Mesenchymal stem cell (in vitro differentiated cells and primary cell): ENCODE measurements at regions not wholly inside any gene's neighbourhood (a gene's known extent, or its start where the extent isn't known, plus 50 kb on each side); places are given as distances from the start of the nearest gene placed in this dataset.

Source experiments
- DNase-seq: peaks from one replicate; pipeline ENCODE4 v3.0.0-alpha.2; 2013
- H2AFZ ChIP-seq: one replicate; pipeline ENCODE4 v1.6.1; 2013; ENCODE audit warnings: low read depth, mild to moderate bottlenecking, control low read depth, inconsistent platforms, low read length, moderate library complexity
- H2AK5ac ChIP-seq: 2 replicates; pipeline ENCODE4 v1.6.1; 2013; ENCODE audit warnings: low read length, moderate library complexity, mild to moderate bottlenecking, inconsistent platforms; ENCODE audit not compliant: severe bottlenecking
- H2BK120ac ChIP-seq: one replicate; pipeline ENCODE4 v1.6.1; 2013; ENCODE audit warnings: low read depth, mild to moderate bottlenecking, inconsistent platforms, low read length, moderate library complexity
- H2BK12ac ChIP-seq, 2 experiments: one replicate each; pipeline ENCODE4 v1.6.1; 2013; ENCODE audit warnings: inconsistent platforms in 2 of 2, low read length in 2 of 2, mild to moderate bottlenecking in 2 of 2, moderate library complexity in 2 of 2, control low read depth in 1 of 2
- H2BK15ac ChIP-seq: one replicate; pipeline ENCODE4 v1.6.1; 2013; ENCODE audit warnings: mild to moderate bottlenecking, low read depth, inconsistent platforms; ENCODE audit not compliant: poor library complexity, severe bottlenecking
- H2BK5ac ChIP-seq: 2 replicates; pipeline ENCODE4 v1.6.1; 2013; ENCODE audit warnings: low read depth, mild to moderate bottlenecking, low read length, control low read depth, inconsistent platforms; ENCODE audit not compliant: poor library complexity, severe bottlenecking
- H3K14ac ChIP-seq, 2 experiments: one replicate each; pipeline ENCODE4 v1.6.1; 2013; ENCODE audit warnings: inconsistent platforms in 2 of 2, low read length in 2 of 2, control low read depth in 1 of 2, mild to moderate bottlenecking in 1 of 2, moderate library complexity in 1 of 2
- H3K18ac ChIP-seq, 2 experiments: one replicate each; pipeline ENCODE4 v1.6.1; 2013; ENCODE audit warnings: inconsistent platforms in 2 of 2, low read length in 2 of 2, control low read depth in 1 of 2, low read depth in 1 of 2, mild to moderate bottlenecking in 1 of 2
- H3K23ac ChIP-seq, 2 experiments: one replicate each; pipeline ENCODE4 v1.6.1; 2013; ENCODE audit warnings: inconsistent platforms in 2 of 2, low read length in 2 of 2, mild to moderate bottlenecking in 2 of 2, moderate library complexity in 2 of 2, control low read depth in 1 of 2
- H3K27ac ChIP-seq: 2 replicates; pipeline ENCODE4 v1.5.1; 2013; ENCODE audit warnings: mild to moderate bottlenecking, moderate library complexity, low read length, control low read depth, inconsistent platforms; ENCODE audit not compliant: poor library complexity, severe bottlenecking
- H3K27me3 ChIP-seq, 2 experiments: 2 replicates each; pipeline versions ENCODE4 v1.6.1 to v1.7.0; 2013; ENCODE audit warnings: low read length in 2 of 2, mild to moderate bottlenecking in 2 of 2, moderate library complexity in 2 of 2, control low read depth in 1 of 2, inconsistent platforms in 1 of 2; ENCODE audit not compliant: control insufficient read depth in 1 of 2, insufficient read depth in 1 of 2
- H3K36me3 ChIP-seq, 2 experiments: 2 replicates each; pipeline versions ENCODE4 v1.6.1 to v1.7.0; 2013; ENCODE audit warnings: low read length in 2 of 2, control low read depth in 1 of 2, inconsistent platforms in 1 of 2, low read depth in 1 of 2, mild to moderate bottlenecking in 1 of 2; ENCODE audit not compliant: insufficient read depth in 2 of 2, control insufficient read depth in 1 of 2
- H3K4ac ChIP-seq, 2 experiments: one replicate each; pipeline ENCODE4 v1.6.1; 2013; ENCODE audit warnings: inconsistent platforms in 2 of 2, low read length in 2 of 2, mild to moderate bottlenecking in 2 of 2, moderate library complexity in 2 of 2, control low read depth in 1 of 2, low read depth in 1 of 2
- H3K4me1 ChIP-seq: 2 replicates; pipeline ENCODE4 v1.6.1; 2013; ENCODE audit warnings: low read depth, low read length, control low read depth; ENCODE audit not compliant: control insufficient read depth, insufficient read depth
- H3K4me2 ChIP-seq: 2 replicates; pipeline ENCODE4 v1.6.1; 2013; ENCODE audit warnings: low read length, mild to moderate bottlenecking, inconsistent platforms; ENCODE audit not compliant: poor library complexity, severe bottlenecking
- H3K4me3 ChIP-seq, 2 experiments: 2 replicates each; pipeline versions ENCODE4 v1.5.1 to v1.7.0; 2013; ENCODE audit warnings: low read length in 2 of 2, mild to moderate bottlenecking in 2 of 2, control low read depth in 1 of 2, low read depth in 1 of 2; ENCODE audit not compliant: insufficient read depth in 1 of 2
- H3K79me1 ChIP-seq: replicated peaks from 2 replicates; pipeline ENCODE4 v1.6.1; 2013; ENCODE audit warnings: mild to moderate bottlenecking, control low read depth, low read length, inconsistent platforms; ENCODE audit not compliant: poor library complexity, severe bottlenecking
- H3K9ac ChIP-seq: 2 replicates; pipeline ENCODE4 v1.7.0; 2013; ENCODE audit warnings: mild to moderate bottlenecking, low read length, moderate library complexity
- H3K9me3 ChIP-seq: 2 replicates; pipeline ENCODE4 v1.7.0; 2013; ENCODE audit warnings: mild to moderate bottlenecking, low read length; ENCODE audit not compliant: control insufficient read depth
- H4K8ac ChIP-seq: one replicate; pipeline ENCODE4 v1.6.1; 2013; ENCODE audit warnings: inconsistent platforms, mild to moderate bottlenecking, low read length, moderate library complexity
- H4K91ac ChIP-seq: one replicate; pipeline ENCODE4 v1.6.1; 2013; ENCODE audit warnings: mild to moderate bottlenecking, low read length, inconsistent platforms
- WGBS: methylation state at CpG from one replicate; pipeline ENCODE4 v1.1.7; 2013; ENCODE audit warnings: mixed read lengths; 5-methylcytosine and 5-hydroxymethylcytosine counted together

GRCh38 chr3:72152551-72153476 lies 367.9 kb upstream of the PROK2 start:
- peak overlapping the region; percentile 13 to 15 for H3K4ac ChIP-seq
- H2AFZ ChIP-seq = peak overlapping the region; percentile 24
- H2BK120ac ChIP-seq = no peak overlapping the region
- no peak overlapping the region for H3K4me2 ChIP-seq
- H3K9me3 ChIP-seq = peaks cover 5% of the 10 kb centered on the region
- H3K4me3 ChIP-seq = peak overlapping the region in 1 of 2 experiments; percentile 70
- H3K14ac ChIP-seq = no peak overlapping the region
- 37% methylated on average over 21 of the region's 21 CpGs for WGBS
- H2BK5ac ChIP-seq = no peak overlapping the region
- H3K23ac ChIP-seq = no peak overlapping the region
- peaks cover 8% of the 10 kb centered on the region for H3K4me1 ChIP-seq
- H4K8ac ChIP-seq = no peak overlapping the region
- no peak overlapping the region for H3K27ac ChIP-seq
- peak overlapping the region; percentile 39 for H4K91ac ChIP-seq
- H2BK15ac ChIP-seq = no peak overlapping the region
- H2AK5ac ChIP-seq = no peak overlapping the region
- peak; percentile 70 for DNase-seq
- H3K27me3 ChIP-seq = no peaks in the 10 kb centered on the region
- H2BK12ac ChIP-seq = peak overlapping the region in 1 of 2 experiments; percentile 21
- no peaks in the 10 kb centered on the region for H3K79me1 ChIP-seq
- no peaks in the 10 kb centered on the region for H3K36me3 ChIP-seq
- H3K18ac ChIP-seq = peak overlapping the region; percentile 3 to 56
- H3K9ac ChIP-seq = peak overlapping the region; percentile 81

GRCh38 chr3:72151465-72152238 lies 366.7 kb upstream of the PROK2 start:
- WGBS = 97% methylated on average over 9 of the region's 9 CpGs
- no peak overlapping the region for H3K23ac ChIP-seq
- no peaks in the 10 kb centered on the region for H3K36me3 ChIP-seq
- H3K4ac ChIP-seq = no peak overlapping the region
- peaks cover 8% of the 10 kb centered on the region for H3K4me1 ChIP-seq
- peaks cover 5% of the 10 kb centered on the region for H3K9me3 ChIP-seq
- no peak overlapping the region for H3K18ac ChIP-seq
- H3K4me2 ChIP-seq = no peak overlapping the region
- no peak overlapping the region for H3K9ac ChIP-seq
- no peak for DNase-seq
- no peak overlapping the region for H3K4me3 ChIP-seq
- H4K8ac ChIP-seq = no peak overlapping the region
- H2AFZ ChIP-seq = no peak overlapping the region
- H2BK120ac ChIP-seq = peak overlapping the region; percentile 6
- H2BK12ac ChIP-seq = peak overlapping the region in 1 of 2 experiments; percentile 68
- H2BK5ac ChIP-seq = no peak overlapping the region
- H2BK15ac ChIP-seq = no peak overlapping the region
- no peak overlapping the region for H3K14ac ChIP-seq
- no peaks in the 10 kb centered on the region for H3K79me1 ChIP-seq
- H3K27me3 ChIP-seq = no peaks in the 10 kb centered on the region
- H4K91ac ChIP-seq = no peak overlapping the region
- H2AK5ac ChIP-seq = no peak overlapping the region
- no peak overlapping the region for H3K27ac ChIP-seq

GRCh38 chr3:72150634-72151412 lies 365.9 kb upstream of the PROK2 start:
- no peak overlapping the region for H3K9ac ChIP-seq
- H2AFZ ChIP-seq = no peak overlapping the region
- DNase-seq = no peak
- H3K4ac ChIP-seq = no peak overlapping the region
- 89% methylated on average over 6 of the region's 6 CpGs for WGBS
- no peak overlapping the region for H2BK120ac ChIP-seq
- H3K27me3 ChIP-seq = no peaks in the 10 kb centered on the region
- no peaks in the 10 kb centered on the region for H3K36me3 ChIP-seq
- peaks cover 5% of the 10 kb centered on the region for H3K9me3 ChIP-seq
- no peak overlapping the region for H2BK5ac ChIP-seq
- no peak overlapping the region for H3K14ac ChIP-seq
- H4K91ac ChIP-seq = no peak overlapping the region
- H3K27ac ChIP-seq = no peak overlapping the region
- no peak overlapping the region for H3K23ac ChIP-seq
- no peak overlapping the region for H3K18ac ChIP-seq
- H3K79me1 ChIP-seq = no peaks in the 10 kb centered on the region
- H3K4me3 ChIP-seq = no peak overlapping the region
- H2BK12ac ChIP-seq = no peak overlapping the region
- H2BK15ac ChIP-seq = no peak overlapping the region
- no peak overlapping the region for H2AK5ac ChIP-seq
- peaks cover 8% of the 10 kb centered on the region for H3K4me1 ChIP-seq
- H3K4me2 ChIP-seq = no peak overlapping the region
- peak overlapping the region; percentile 14 for H4K8ac ChIP-seq
